Endothelial cell of umbilical vein (primary cell): ENCODE measurements at regions not wholly inside any gene's neighbourhood (a gene's known extent, or its start where the extent isn't known, plus 50 kb on each side); places are given as distances from the start of the nearest gene placed in this dataset.

Experiments used
- BruUV-seq: library from RNA; stranded (reverse); fragments of 400-500 nt; replicated peaks from 2 replicates; lab custom pipeline; 2021; lab: Mats Ljungman, UMichigan
- CTCF ChIA-PET: fragments of 300-600, 350-600 bp; sonication (Branson Sonifier 250); formaldehyde crosslinking; loops from one replicate; lab custom pipeline; 2021; ENCODE audit warnings: antibody characterized with exemption, inconsistent platforms; lab: Charles Lee
- POLR2A ChIA-PET: fragments of 300-600, 350-600 bp; sonication (Branson Sonifier 250); formaldehyde crosslinking; loops from one replicate; lab custom pipeline; 2021; ENCODE audit warnings: antibody characterized with exemption, inconsistent platforms; lab: Charles Lee
- DNase-seq: peaks from one replicate; pipeline ENCODE4 v3.0.0-alpha.2; 2011; ENCODE audit warnings: low read depth, low spot score
- FAIRE-seq: peaks from 2 replicates; lab custom pipeline; 2011; peaks lifted over from hg19 to GRCh38; lab: Jason Lieb, UNC
- H2AFZ ChIP-seq: 2 replicates; pipeline ENCODE4 v1.6.0; 2012; ENCODE audit warnings: low read depth, low read length, control low read depth, inconsistent platforms
- H3K27ac ChIP-seq: 2 replicates; pipeline ENCODE4 v1.5.1; 2011; ENCODE audit warnings: low read depth, mild to moderate bottlenecking, control low read depth, low read length, moderate library complexity; ENCODE audit not compliant: insufficient read depth
- H3K27me3 ChIP-seq, 2 experiments: 2 replicates each; pipeline versions ENCODE4 v1.6.0 to v1.6.1; 2011; ENCODE audit warnings: low read length in 2 of 2, mixed read lengths in 1 of 2; ENCODE audit not compliant: control insufficient read depth in 2 of 2, insufficient read depth in 2 of 2
- H3K36me3 ChIP-seq, 2 experiments: 2 replicates in 1 of 2; 3 replicates in 1 of 2; pipeline ENCODE4 v1.5.1; 2011; ENCODE audit warnings: low read length in 2 of 2, mild to moderate bottlenecking in 1 of 2, moderate library complexity in 1 of 2; ENCODE audit not compliant: control insufficient read depth in 2 of 2, insufficient read depth in 2 of 2; ENCODE audit errors: extremely low read depth in 1 of 2
- H3K4me1 ChIP-seq: 3 replicates; pipeline ENCODE4 v1.5.1; 2011; ENCODE audit warnings: mild to moderate bottlenecking, low read length; ENCODE audit not compliant: control insufficient read depth, insufficient read depth; ENCODE audit errors: extremely low read depth
- H3K4me2 ChIP-seq: 2 replicates; pipeline ENCODE4 v1.6.1; 2011; ENCODE audit warnings: low read length, control low read depth, mixed read lengths; ENCODE audit not compliant: insufficient read depth
- H3K4me3 ChIP-seq, 3 experiments: fragments of 200-600 bp in 1 of 3; sonication (generic), shearing (Covaris generic) in 1 of 3; replicated peaks in 1 of 3; 2 replicates each; pipeline ENCODE4 v1.5.1; 2011 to 2016; ENCODE audit warnings: control low read depth in 3 of 3, low read length in 3 of 3, mild to moderate bottlenecking in 2 of 3, inconsistent platforms in 1 of 3, low read depth in 1 of 3, moderate library complexity in 1 of 3; ENCODE audit not compliant: insufficient read depth in 1 of 3
- H3K79me2 ChIP-seq: 2 replicates; pipeline ENCODE4 v1.6.0; 2012; ENCODE audit warnings: low read length, inconsistent platforms; ENCODE audit not compliant: control insufficient read depth, insufficient read depth
- H3K9ac ChIP-seq: replicated peaks from 2 replicates; pipeline ENCODE3; 2011; ENCODE audit warnings: low read length, control low read depth; ENCODE audit not compliant: insufficient read depth; ENCODE audit errors: extremely low read depth
- H3K9me1 ChIP-seq: replicated peaks from 3 replicates; pipeline ENCODE4 v1.6.0; 2011; ENCODE audit warnings: mild to moderate bottlenecking, low read length; ENCODE audit not compliant: control insufficient read depth, insufficient read depth; ENCODE audit errors: extremely low read depth
- H3K9me3 ChIP-seq: replicated peaks from 2 replicates; pipeline ENCODE4 v1.5.1; 2012; ENCODE audit warnings: low read length, inconsistent platforms; ENCODE audit not compliant: control insufficient read depth, insufficient read depth
- H4K20me1 ChIP-seq: replicated peaks from 2 replicates; pipeline ENCODE3; 2011; ENCODE audit warnings: mild to moderate bottlenecking, low read length; ENCODE audit not compliant: control insufficient read depth, insufficient read depth; ENCODE audit errors: extremely low read depth
- EZH2 ChIP-seq: IDR thresholded peaks from 2 replicates; pipeline ENCODE4 v1.6.1; 2012; ENCODE audit warnings: borderline replicate concordance, low read depth, mild to moderate bottlenecking, moderate library complexity, low read length, inconsistent platforms; ENCODE audit not compliant: severe bottlenecking
- FOS ChIP-seq: IDR thresholded peaks from 2 replicates; pipeline ENCODE4 v1.6.1; 2011; ENCODE audit warnings: mild to moderate bottlenecking, low read length, moderate library complexity, borderline replicate concordance; ENCODE audit not compliant: insufficient read depth
- GATA2 ChIP-seq: IDR thresholded peaks from 2 replicates; pipeline ENCODE4 v1.7.0; 2011; ENCODE audit warnings: low read depth, mild to moderate bottlenecking, moderate library complexity, mixed read lengths, low read length; ENCODE audit not compliant: insufficient read length, insufficient read depth
- JUN ChIP-seq: IDR thresholded peaks from 2 replicates; pipeline ENCODE4 v1.6.1; 2011; ENCODE audit warnings: borderline replicate concordance, low read depth; ENCODE audit not compliant: insufficient read length, insufficient read depth
- MYC ChIP-seq: IDR thresholded peaks from one replicate; pipeline ENCODE4 v1.6.1; 2011; ENCODE audit warnings: mild to moderate bottlenecking, low read depth, low read length
- POLR2A ChIP-seq: IDR thresholded peaks from 2 replicates; pipeline ENCODE4 v1.6.1; 2012; ENCODE audit warnings: low read depth, mild to moderate bottlenecking, control low read depth, low read length
- POLR2AphosphoS5 ChIP-seq: IDR thresholded peaks from 2 replicates; pipeline ENCODE4 v1.6.1; 2012; ENCODE audit warnings: low read depth, mild to moderate bottlenecking, control low read depth, low read length, moderate library complexity; ENCODE audit not compliant: insufficient read depth
- dilution Hi-C: fragments of 300-500 bp; cut with MboI; formaldehyde crosslinking; loops from one replicate; pipeline ENCODE4 v1.15.0; 2019; ENCODE audit warnings: low sequenced_read_pairs; ENCODE audit not compliant: extremely low pct_ligation_motif_present
- intact Hi-C: fragments of 100-400 bp; cut with micrococcal nuclease; formaldehyde crosslinking; loops from one replicate; pipeline ENCODE4 v1.10.0; 2022
- TF ChIP-seq, protein P1 (sequence below), 2 donors: IDR thresholded peaks; 1 replicate in 1 of 2; 2 replicates in 1 of 2; pipeline ENCODE4 v1.5.1; 2011; ENCODE audit warnings: low read length in 2 of 2, mild to moderate bottlenecking in 2 of 2, moderate library complexity in 2 of 2, control low read depth in 1 of 2, inconsistent platforms in 1 of 2, low read depth in 1 of 2; ENCODE audit not compliant: insufficient read depth in 1 of 2; ENCODE audit errors: extremely low read depth in 1 of 2
- TF ChIP-seq, protein P2 (sequence below): IDR thresholded peaks from 2 replicates; pipeline ENCODE4 v1.6.1; 2011; ENCODE audit not compliant: insufficient read depth, insufficient read length

DNA sequence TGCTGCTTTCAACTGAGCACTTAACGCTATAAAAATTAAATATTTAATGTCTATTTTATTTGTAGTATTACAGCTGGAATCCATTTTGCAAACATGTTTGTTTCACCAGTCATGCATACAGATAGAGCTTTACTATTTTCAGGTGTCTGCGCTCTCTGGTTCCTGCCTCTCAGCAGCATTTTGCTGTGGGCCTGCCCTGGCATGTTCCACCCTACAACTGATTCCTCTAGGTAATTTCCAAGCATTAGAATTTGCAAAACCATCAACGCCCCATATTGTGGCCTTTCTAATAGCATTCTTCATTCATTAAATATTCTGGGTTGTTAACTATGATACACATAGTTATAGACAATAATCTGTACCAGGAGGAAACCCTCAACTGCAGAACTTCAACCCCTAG, 266.4 kb upstream of the DLGAP1 start:
- intact Hi-C loops (no loop called here), dilution Hi-C loops (no loop called here)
- CTCF ChIA-PET: no interaction called here
- no peak overlapping the region for H2AFZ ChIP-seq
- H3K9me1 ChIP-seq: no peaks in the 10 kb centered on the region
- BruUV-seq: no TSS peak
- H3K4me2 ChIP-seq: no peak overlapping the region
- POLR2A ChIA-PET: no interaction called here
- no peaks in the 10 kb centered on the region for H3K27me3 ChIP-seq
- no peak overlapping the region for H3K27ac ChIP-seq
- no peaks in the 10 kb centered on the region for H3K79me2 ChIP-seq
- H3K36me3 ChIP-seq: no peaks in the 10 kb centered on the region
- H4K20me1 ChIP-seq: no peaks in the 10 kb centered on the region
- peaks cover 3% of the 10 kb centered on the region for H3K9me3 ChIP-seq
- H3K4me3 ChIP-seq: no peak overlapping the region
- TF ChIP-seq, protein P1, sequence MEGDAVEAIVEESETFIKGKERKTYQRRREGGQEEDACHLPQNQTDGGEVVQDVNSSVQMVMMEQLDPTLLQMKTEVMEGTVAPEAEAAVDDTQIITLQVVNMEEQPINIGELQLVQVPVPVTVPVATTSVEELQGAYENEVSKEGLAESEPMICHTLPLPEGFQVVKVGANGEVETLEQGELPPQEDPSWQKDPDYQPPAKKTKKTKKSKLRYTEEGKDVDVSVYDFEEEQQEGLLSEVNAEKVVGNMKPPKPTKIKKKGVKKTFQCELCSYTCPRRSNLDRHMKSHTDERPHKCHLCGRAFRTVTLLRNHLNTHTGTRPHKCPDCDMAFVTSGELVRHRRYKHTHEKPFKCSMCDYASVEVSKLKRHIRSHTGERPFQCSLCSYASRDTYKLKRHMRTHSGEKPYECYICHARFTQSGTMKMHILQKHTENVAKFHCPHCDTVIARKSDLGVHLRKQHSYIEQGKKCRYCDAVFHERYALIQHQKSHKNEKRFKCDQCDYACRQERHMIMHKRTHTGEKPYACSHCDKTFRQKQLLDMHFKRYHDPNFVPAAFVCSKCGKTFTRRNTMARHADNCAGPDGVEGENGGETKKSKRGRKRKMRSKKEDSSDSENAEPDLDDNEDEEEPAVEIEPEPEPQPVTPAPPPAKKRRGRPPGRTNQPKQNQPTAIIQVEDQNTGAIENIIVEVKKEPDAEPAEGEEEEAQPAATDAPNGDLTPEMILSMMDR (IDR thresholded peaks at IDR 0.05; ENCODE audit: extremely low read depth in 1 of 2, insufficient read depth in 1 of 2, low read depth in 1 of 2, low read length in 2 of 2): no peak
- H3K9ac ChIP-seq: no peak overlapping the region
- DNase-seq (no peak), FAIRE-seq (no peak)
- H3K4me1 ChIP-seq: no peaks in the 10 kb centered on the region

DNA sequence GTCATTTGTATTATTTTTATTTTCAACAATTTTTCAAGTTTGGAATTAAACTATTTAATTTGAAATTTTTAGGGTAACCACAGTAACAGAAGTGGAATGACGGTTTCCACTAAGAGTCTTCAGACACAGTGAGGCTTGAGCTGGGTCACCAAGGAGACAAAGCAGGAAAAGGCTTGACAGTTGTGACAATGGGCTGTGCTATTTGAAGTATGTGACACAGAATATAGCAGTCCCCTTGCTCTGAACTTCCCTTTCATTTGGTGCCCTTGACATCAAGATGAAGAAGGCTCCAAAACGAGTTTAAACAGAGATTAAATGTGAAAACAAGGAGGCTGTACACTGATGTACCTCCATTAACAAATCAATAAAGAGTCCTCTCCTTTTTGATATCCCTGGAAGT, 265.4 kb upstream of the DLGAP1 start:
- H3K4me2 ChIP-seq: no peak overlapping the region
- TF ChIP-seq, protein P2, sequence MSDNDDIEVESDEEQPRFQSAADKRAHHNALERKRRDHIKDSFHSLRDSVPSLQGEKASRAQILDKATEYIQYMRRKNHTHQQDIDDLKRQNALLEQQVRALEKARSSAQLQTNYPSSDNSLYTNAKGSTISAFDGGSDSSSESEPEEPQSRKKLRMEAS: no peak
- no peak for TF ChIP-seq FOS
- TF ChIP-seq, protein P1 (IDR thresholded peaks at IDR 0.05; ENCODE audit: extremely low read depth in 1 of 2, insufficient read depth in 1 of 2, low read depth in 1 of 2, low read length in 2 of 2): no peak
- TF ChIP-seq POLR2A: no peak
- no peak for TF ChIP-seq EZH2
- no peak for TF ChIP-seq POLR2AphosphoS5
- no peak for TF ChIP-seq GATA2
- TF ChIP-seq JUN: no peak
- TF ChIP-seq MYC: no peak
- ChIA-PET POLR2A (no interaction called here), CTCF (no interaction called here)
- no peak overlapping the region for H3K4me3 ChIP-seq
- H3K4me1 ChIP-seq: no peaks in the 10 kb centered on the region
- dilution Hi-C loops (no loop called here), intact Hi-C loops (no loop called here)
- no peaks in the 10 kb centered on the region for H3K27me3 ChIP-seq
- no peaks in the 10 kb centered on the region for H3K36me3 ChIP-seq
- no peak overlapping the region for H3K27ac ChIP-seq
- H3K9me1 ChIP-seq: no peaks in the 10 kb centered on the region
- FAIRE-seq (no peak), DNase-seq (no peak)
- no TSS peak for BruUV-seq
- H3K9ac ChIP-seq: no peak overlapping the region
- peaks cover 3% of the 10 kb centered on the region for H3K9me3 ChIP-seq
- H2AFZ ChIP-seq: no peak overlapping the region
- H3K79me2 ChIP-seq: no peaks in the 10 kb centered on the region
- no peaks in the 10 kb centered on the region for H4K20me1 ChIP-seq
